ENCODE measurements at regions not wholly inside any gene's neighbourhood (a gene's known extent, or its start where the extent isn't known, plus 50 kb on each side); places are given as distances from the start of the nearest gene placed in this dataset.
A peak's percentile ranks its signal among the peaks of the same experiment; 100 is the strongest.

- WGBS (ENCODE audit: missing lambda C conversion rate) = 11% methylated on average over 3 of the region's 3 CpGs
- DNase-seq (ENCODE audit: low read depth in 1 of 2, low spot score in 1 of 2) (peak; percentile 61 to 69), ATAC-seq (peak; percentile 93 to 96), FAIRE-seq (no peak)
- TF ChIP-seq CTCF (IDR thresholded peaks at IDR 0.05) (peak; percentile 78), EP300 (IDR thresholded peaks at IDR 0.05) (no peak), RARB (CRISPR knock-in tag; IDR thresholded peaks at IDR 0.05) (no peak), ELK1 (IDR thresholded peaks at IDR 0.05; ENCODE audit: low read depth, low read length) (no peak), JUNB (IDR thresholded peaks at IDR 0.05) (no peak), SMC3 (IDR thresholded peaks at IDR 0.05) (peak; percentile 54), ATOH8 (CRISPR knock-in tag; IDR thresholded peaks at IDR 0.05; ENCODE audit: low read depth) (no peak), RAD21 (conservative IDR thresholded peaks at IDR 0.05 in 1 of 2, IDR thresholded peaks at IDR 0.05 in 1 of 2) (peak; percentile 74 to 88), RFX5 (IDR thresholded peaks at IDR 0.05) (no peak), POLR2AphosphoS2 (conservative IDR thresholded peaks at IDR 0.05; ENCODE audit: low read length) (no peak)
- TF ChIP-seq, protein P1, sequence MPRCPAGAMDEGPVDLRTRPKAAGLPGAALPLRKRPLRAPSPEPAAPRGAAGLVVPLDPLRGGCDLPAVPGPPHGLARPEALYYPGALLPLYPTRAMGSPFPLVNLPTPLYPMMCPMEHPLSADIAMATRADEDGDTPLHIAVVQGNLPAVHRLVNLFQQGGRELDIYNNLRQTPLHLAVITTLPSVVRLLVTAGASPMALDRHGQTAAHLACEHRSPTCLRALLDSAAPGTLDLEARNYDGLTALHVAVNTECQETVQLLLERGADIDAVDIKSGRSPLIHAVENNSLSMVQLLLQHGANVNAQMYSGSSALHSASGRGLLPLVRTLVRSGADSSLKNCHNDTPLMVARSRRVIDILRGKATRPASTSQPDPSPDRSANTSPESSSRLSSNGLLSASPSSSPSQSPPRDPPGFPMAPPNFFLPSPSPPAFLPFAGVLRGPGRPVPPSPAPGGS (IDR thresholded peaks at IDR 0.05) = no peak
- TF ChIP-seq, protein P2, sequence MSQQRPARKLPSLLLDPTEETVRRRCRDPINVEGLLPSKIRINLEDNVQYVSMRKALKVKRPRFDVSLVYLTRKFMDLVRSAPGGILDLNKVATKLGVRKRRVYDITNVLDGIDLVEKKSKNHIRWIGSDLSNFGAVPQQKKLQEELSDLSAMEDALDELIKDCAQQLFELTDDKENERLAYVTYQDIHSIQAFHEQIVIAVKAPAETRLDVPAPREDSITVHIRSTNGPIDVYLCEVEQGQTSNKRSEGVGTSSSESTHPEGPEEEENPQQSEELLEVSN (IDR thresholded peaks at IDR 0.05; ENCODE audit: borderline replicate concordance, low read depth) = no peak
- ChIA-PET CTCF (interaction anchor here (0.6 to 1.2 kb wide), 7 partner anchors 9 to 280 kb away, joined by 3 to 7 read pairs (median 5); no protein-coding TSS in a partner anchor), POLR2A (no interaction called here)
- Histone ChIP-seq H3K4me3 (no peak overlapping the region), H3K4me2 (no peak overlapping the region), H3K9me3 (no peaks in the 10 kb centered on the region), H3K4me1 (no peaks in the 10 kb centered on the region), H3K27ac (no peak overlapping the region)
Observed at GRCh38 chr2:84302513-84303412, 156.3 kb downstream of the SUCLG1 start.

DNA sequence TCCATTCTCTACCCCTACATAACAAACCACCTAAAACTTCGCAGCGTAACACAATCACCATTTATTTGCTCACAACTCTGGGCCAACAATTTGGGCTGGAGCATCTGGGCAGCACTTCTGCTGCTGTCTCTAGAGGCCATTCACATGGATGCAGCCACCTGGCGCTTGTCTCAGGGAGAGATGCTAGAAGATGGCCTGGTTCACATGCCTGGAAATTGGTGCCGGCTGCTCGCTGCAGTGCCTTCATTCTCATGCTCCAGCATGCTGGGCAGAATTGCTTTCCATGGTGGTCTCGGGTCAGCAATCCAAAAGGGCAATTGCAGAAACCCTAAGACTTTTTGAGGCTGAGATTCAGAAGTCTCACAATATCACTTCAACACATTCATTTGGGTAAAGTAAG lies 157.4 kb downstream of the SUCLG1 start:
- FAIRE-seq = no peak
- H3K9me3 ChIP-seq = no peaks in the 10 kb centered on the region

GRCh38 chr2:84300696-84301029 lies 158.4 kb downstream of the SUCLG1 start:
- H3K4me3 ChIP-seq = no peak overlapping the region
- ChIA-PET POLR2A (no interaction called here), CTCF (interaction anchor here (0.9 to 3.5 kb wide), 2 partner anchors 9 to 15 kb away, joined by 4 to 28 read pairs; no protein-coding TSS in a partner anchor)
- H3K9me3 ChIP-seq = no peaks in the 10 kb centered on the region
- DNase-seq (ENCODE audit: low read depth in 1 of 2, low spot score in 1 of 2) (no peak), FAIRE-seq (no peak), ATAC-seq (no peak; a peak in 1 of 6 replicates)
- H3K27ac ChIP-seq = no peak overlapping the region
- H3K4me1 ChIP-seq = no peaks in the 10 kb centered on the region
- no peak overlapping the region for H3K4me2 ChIP-seq
- 27% methylated on average over 4 of the region's 4 CpGs for WGBS (ENCODE audit: missing lambda C conversion rate)
- TF ChIP-seq ELK1 (IDR thresholded peaks at IDR 0.05; ENCODE audit: low read depth, low read length) = no peak
- no peak for TF ChIP-seq FOXS1 (CRISPR knock-in tag; IDR thresholded peaks at IDR 0.05)
- no peak for TF ChIP-seq MAX (IDR thresholded peaks at IDR 0.05)
- no peak for TF ChIP-seq CHD4 (IDR thresholded peaks at IDR 0.05; ENCODE audit: borderline replicate concordance)
- TF ChIP-seq MAZ (IDR thresholded peaks at IDR 0.05; ENCODE audit: borderline replicate concordance, low read depth, low read length) = no peak
- no peak for TF ChIP-seq HOXA7 (CRISPR knock-in tag; IDR thresholded peaks at IDR 0.05)
- no peak for TF ChIP-seq KDM5A (IDR thresholded peaks at IDR 0.05)
- TF ChIP-seq GATA3 (IDR thresholded peaks at IDR 0.05; ENCODE audit: borderline replicate concordance) = no peak
- TF ChIP-seq EP300 (IDR thresholded peaks at IDR 0.05) = no peak
- no peak for TF ChIP-seq CTCF (IDR thresholded peaks at IDR 0.05)
- TF ChIP-seq ZSCAN20 (CRISPR knock-in tag; IDR thresholded peaks at IDR 0.05) = no peak
- TF ChIP-seq HDAC2 (IDR thresholded peaks at IDR 0.05) = no peak

More for the DNA sequence above, 157.4 kb downstream of the SUCLG1 start:
- Histone ChIP-seq H3K4me1 (no peaks in the 10 kb centered on the region), H3K4me2 (no peak overlapping the region), H3K4me3 (no peak overlapping the region), H3K27ac (no peak overlapping the region)
- no peak for ATAC-seq
- TF ChIP-seq CBX8 (IDR thresholded peaks at IDR 0.05) = no peak
- DNase-seq (ENCODE audit: low read depth in 1 of 2, low spot score in 1 of 2) = no peak
- WGBS (ENCODE audit: missing lambda C conversion rate) = 74% methylated on average over 6 of the region's 6 CpGs
- CTCF ChIA-PET = no interaction called here
- POLR2A ChIA-PET = no interaction called here
